H1 (cell line): ENCODE measurements at regions not wholly inside any gene's neighbourhood (a gene's known extent, or its start where the extent isn't known, plus 50 kb on each side); places are given as distances from the start of the nearest gene placed in this dataset.

Experiments
- CTCF ChIA-PET: fragments of 300-600 bp; sonication (Branson Sonifier 250); formaldehyde crosslinking; loops from one replicate; lab custom pipeline; 2021; ENCODE audit not compliant: partially characterized antibody; lab: Charles Lee
- POLR2A ChIA-PET: fragments of 300-600 bp; sonication (Branson Sonifier 250); formaldehyde crosslinking; loops from one replicate; lab custom pipeline; 2021; ENCODE audit warnings: inconsistent platforms; ENCODE audit not compliant: partially characterized antibody; lab: Charles Lee
- DNase-seq, 2 experiments: peaks; one replicate each; pipeline versions ENCODE4 v3.0.0 to v3.0.0-alpha.2; 2010 to 2022; ENCODE audit warnings: low spot score in 2 of 2, low read depth in 1 of 2, mixed read lengths in 1 of 2
- FAIRE-seq: peaks from 2 replicates; lab custom pipeline; 2011; peaks lifted over from hg19 to GRCh38; lab: Jason Lieb, UNC
- H2AFZ ChIP-seq: 2 replicates; pipeline ENCODE4 v1.8.1; 2012; ENCODE audit warnings: low read length, inconsistent platforms
- H2AK5ac ChIP-seq: 2 replicates; pipeline ENCODE4 v1.6.1; 2013; ENCODE audit warnings: low read depth, low read length
- H2BK120ac ChIP-seq: replicated peaks from 2 replicates; pipeline ENCODE3; 2013; ENCODE audit warnings: low read depth, low read length, inconsistent platforms
- H2BK12ac ChIP-seq: 2 replicates; pipeline ENCODE4 v1.6.1; 2013; ENCODE audit warnings: low read depth, low read length
- H2BK15ac ChIP-seq: 2 replicates; pipeline ENCODE4 v1.6.1; 2013; ENCODE audit warnings: low read length
- H2BK20ac ChIP-seq: 2 replicates; pipeline ENCODE4 v1.6.1; 2013; ENCODE audit warnings: low read length
- H2BK5ac ChIP-seq: 2 replicates; pipeline ENCODE4 v1.6.1; 2013; ENCODE audit warnings: low read depth, low read length
- H3K14ac ChIP-seq: 2 replicates; pipeline ENCODE4 v1.6.1; 2013; ENCODE audit warnings: inconsistent platforms; ENCODE audit not compliant: insufficient read length
- H3K18ac ChIP-seq: 2 replicates; pipeline ENCODE4 v1.6.1; 2013; ENCODE audit warnings: low read length; ENCODE audit errors: extremely low read depth
- H3K23ac ChIP-seq: 2 replicates; pipeline ENCODE4 v1.6.1; 2013; ENCODE audit warnings: inconsistent platforms; ENCODE audit not compliant: insufficient read length
- H3K23me2 ChIP-seq: 2 replicates; pipeline ENCODE4 v1.6.1; 2013; ENCODE audit warnings: low read depth, low read length
- H3K27ac ChIP-seq: 2 replicates; pipeline ENCODE4 v1.6.1; 2011; ENCODE audit warnings: low read depth, low read length, inconsistent platforms
- H3K27me3 ChIP-seq, 4 experiments: replicated peaks in 1 of 4; 1 replicate in 1 of 4; 2 replicates in 3 of 4; pipeline versions ENCODE4 v1.6.1 to v1.8.1; 2011 to 2013; ENCODE audit warnings: low read length in 3 of 4, mild to moderate bottlenecking in 3 of 4, inconsistent platforms in 2 of 4, mixed read lengths in 2 of 4, moderate library complexity in 1 of 4; ENCODE audit not compliant: control insufficient read depth in 3 of 4, insufficient read depth in 3 of 4; ENCODE audit errors: extremely low read depth in 1 of 4
- H3K36me3 ChIP-seq, 4 experiments: 2 replicates each; pipeline versions ENCODE4 v1.6.1 to v1.8.1; 2011 to 2013; ENCODE audit warnings: mild to moderate bottlenecking in 4 of 4, low read length in 3 of 4, moderate library complexity in 2 of 4, control low read depth in 1 of 4, inconsistent platforms in 1 of 4; ENCODE audit not compliant: insufficient read depth in 4 of 4, control insufficient read depth in 2 of 4
- H3K4ac ChIP-seq: replicated peaks from 2 replicates; pipeline ENCODE3; 2013; ENCODE audit warnings: low read length, low read depth, mixed read lengths, inconsistent platforms; ENCODE audit not compliant: insufficient read length
- H3K4me1 ChIP-seq, 4 experiments: replicated peaks in 1 of 4; 1 replicate in 1 of 4; 2 replicates in 3 of 4; pipeline versions ENCODE4 v1.6.1 to v1.8.1; 2011 to 2013; ENCODE audit warnings: low read length in 3 of 4, inconsistent platforms in 2 of 4, mixed read lengths in 1 of 4; ENCODE audit not compliant: insufficient read depth in 4 of 4, control insufficient read depth in 3 of 4
- H3K4me2 ChIP-seq, 2 experiments: 2 replicates each; pipeline versions ENCODE4 v1.6.1 to v1.8.1; 2011 to 2013; ENCODE audit warnings: low read depth in 2 of 2, low read length in 2 of 2, control low read depth in 1 of 2, inconsistent platforms in 1 of 2, mild to moderate bottlenecking in 1 of 2; ENCODE audit not compliant: insufficient read depth in 1 of 2
- H3K4me3 ChIP-seq, 4 experiments: fragments of 200-600, 300-600 bp in 1 of 4; sonication (generic), shearing (Covaris generic), sonication (Bioruptor Twin) in 1 of 4; 2 replicates each; pipeline versions ENCODE4 v1.5.1 to v1.8.1; 2011 to 2016; ENCODE audit warnings: low read length in 4 of 4, low read depth in 3 of 4, control low read depth in 2 of 4, inconsistent platforms in 2 of 4, mild to moderate bottlenecking in 2 of 4, mixed read lengths in 1 of 4, moderate library complexity in 1 of 4; ENCODE audit not compliant: insufficient read depth in 2 of 4; ENCODE audit errors: extremely low read depth in 1 of 4
- H3K56ac ChIP-seq: replicated peaks from 2 replicates; pipeline ENCODE3; 2013; ENCODE audit warnings: low read depth, mild to moderate bottlenecking, mixed read lengths, low read length, inconsistent platforms; ENCODE audit not compliant: insufficient read length
- H3K79me1 ChIP-seq: 2 replicates; pipeline ENCODE4 v1.6.1; 2013; ENCODE audit warnings: low read depth, low read length, control low read depth
- H3K79me2 ChIP-seq, 2 experiments: 2 replicates each; pipeline versions ENCODE4 v1.6.1 to v1.8.1; 2012 to 2013; ENCODE audit warnings: low read length in 2 of 2, mild to moderate bottlenecking in 2 of 2, inconsistent platforms in 1 of 2; ENCODE audit not compliant: insufficient read depth in 2 of 2, control insufficient read depth in 1 of 2
- H3K9ac ChIP-seq, 4 experiments: replicated peaks in 1 of 4; 1 replicate in 1 of 4; 2 replicates in 3 of 4; pipeline versions ENCODE4 v1.6.1 to v1.8.1; 2011 to 2013; ENCODE audit warnings: low read depth in 3 of 4, low read length in 3 of 4, control low read depth in 2 of 4, mild to moderate bottlenecking in 2 of 4, moderate library complexity in 2 of 4, inconsistent platforms in 1 of 4; ENCODE audit errors: extremely low read depth in 1 of 4
- H3K9me3 ChIP-seq, 2 experiments: 2 replicates each; pipeline versions ENCODE4 v1.6.1 to v1.8.1; 2012 to 2013; ENCODE audit warnings: mild to moderate bottlenecking in 2 of 2, moderate library complexity in 2 of 2, control low read depth in 1 of 2, inconsistent platforms in 1 of 2, low read depth in 1 of 2, low read length in 1 of 2, mixed read lengths in 1 of 2; ENCODE audit not compliant: insufficient read depth in 2 of 2
- H4K20me1 ChIP-seq, 2 experiments: replicated peaks in 1 of 2; 2 replicates each; pipeline versions ENCODE3 to v1.8.1; 2011 to 2013; ENCODE audit warnings: inconsistent platforms in 2 of 2, low read length in 2 of 2, mild to moderate bottlenecking in 1 of 2; ENCODE audit not compliant: insufficient read depth in 2 of 2, control insufficient read depth in 1 of 2
- H4K5ac ChIP-seq: 2 replicates; pipeline ENCODE4 v1.6.1; 2013; ENCODE audit warnings: low read length, low read depth, mixed read lengths, inconsistent platforms; ENCODE audit not compliant: insufficient read length
- H4K8ac ChIP-seq: 2 replicates; pipeline ENCODE4 v1.8.0; 2013; ENCODE audit warnings: mild to moderate bottlenecking, moderate library complexity, low read length, inconsistent platforms; ENCODE audit not compliant: insufficient read depth; ENCODE audit errors: extremely low read depth
- H4K91ac ChIP-seq: replicated peaks from 2 replicates; pipeline ENCODE3; 2013; ENCODE audit warnings: low read length, mixed read lengths, inconsistent platforms; ENCODE audit not compliant: insufficient read length
- BCL11A ChIP-seq, 2 experiments: IDR thresholded peaks; one replicate each; pipeline ENCODE4 v1.6.1; 2011; ENCODE audit warnings: low read depth in 2 of 2, low read length in 2 of 2, mild to moderate bottlenecking in 2 of 2
- CBX5 ChIP-seq: fragments of 300-800, 300-1000 bp; sonication (generic); IDR thresholded peaks from 2 replicates; pipeline ENCODE4 v1.7.1; 2016; ENCODE audit warnings: antibody characterized with exemption, low read length, low read depth
- WGBS, 2 experiments: shearing (Covaris generic) in 1 of 2; methylation state at CpG; one replicate each; pipeline versions ENCODE4 v1.1.6 to v1.1.7; 2013 to 2015; ENCODE audit warnings: low lambda C conversion rate in 2 of 2, mixed read lengths in 2 of 2, inconsistent platforms in 1 of 2, low coverage in 1 of 2, missing lambda C conversion rate in 1 of 2; ENCODE audit not compliant: insufficient replicate concordance in 2 of 2, insufficient coverage in 1 of 2, insufficient read length in 1 of 2; ENCODE audit errors: extremely low coverage in 1 of 2, missing lambda C conversion rate in 1 of 2; 5-methylcytosine and 5-hydroxymethylcytosine counted together

- no peak overlapping the region for H2BK15ac ChIP-seq
- no peaks in the 10 kb centered on the region for H4K20me1 ChIP-seq
- ChIA-PET POLR2A (no interaction called here), CTCF (interaction anchor here (0.7 to 1.3 kb wide), 4 partner anchors 9 to 135 kb away, joined by 3 read pairs; no protein-coding TSS in a partner anchor)
- DNase-seq (no peak), FAIRE-seq (no peak)
- no peaks in the 10 kb centered on the region for H3K79me2 ChIP-seq
- 77% methylated on average over 6 of the region's 6 CpGs; no CpG with 5 or more reads in 1 of the 2 experiments for WGBS, 2 experiments
- no peak overlapping the region for H4K8ac ChIP-seq
- no peak overlapping the region for H2BK120ac ChIP-seq
- no peak overlapping the region for H4K91ac ChIP-seq
- H2BK12ac ChIP-seq, result no peak overlapping the region
- H3K18ac ChIP-seq, result no peak overlapping the region
- H3K4me1 ChIP-seq, result no peaks in the 10 kb centered on the region
- H2AK5ac ChIP-seq, result no peak overlapping the region
- H3K27me3 ChIP-seq, result no peaks in the 10 kb centered on the region
- H3K4me2 ChIP-seq, result no peak overlapping the region
- no peak overlapping the region for H2BK5ac ChIP-seq
- no peak overlapping the region for H3K27ac ChIP-seq
- H3K23me2 ChIP-seq, result no peaks in the 10 kb centered on the region
- no peaks in the 10 kb centered on the region for H3K9me3 ChIP-seq
- H3K9ac ChIP-seq, result no peak overlapping the region
- no peak overlapping the region for H3K56ac ChIP-seq
- H3K14ac ChIP-seq, result no peak overlapping the region
- H2BK20ac ChIP-seq, result no peak overlapping the region
- no peak overlapping the region for H3K23ac ChIP-seq
- no peak overlapping the region for H3K4ac ChIP-seq
- H3K4me3 ChIP-seq, result no peak overlapping the region
- no peak overlapping the region for H4K5ac ChIP-seq
- H3K36me3 ChIP-seq, result no peaks in the 10 kb centered on the region
- H3K79me1 ChIP-seq, result no peaks in the 10 kb centered on the region
- H2AFZ ChIP-seq, result no peak overlapping the region
- no peak for TF ChIP-seq CBX5
- TF ChIP-seq BCL11A (IDR thresholded peaks at IDR 0.05; ENCODE audit: low read depth in 2 of 2, low read length in 2 of 2), result no peak
These were observed 98.3 kb downstream of the SPTSSA start for GRCh38 chr14:34363733-34364134.
